Ascending aorta (tissue), 2 donors: ENCODE measurements at regions not wholly inside any gene's neighbourhood (a gene's known extent, or its start where the extent isn't known, plus 50 kb on each side); places are given as distances from the start of the nearest gene placed in this dataset.

Source experiments
- DNase-seq, 2 donors: peaks; one replicate each; pipeline ENCODE4 v3.0.0-alpha.2; 2019; ENCODE audit warnings: low spot score in 2 of 2
- H3K27ac ChIP-seq, 2 donors: fragments of 200-600 bp; sonication (generic); one replicate each; pipeline ENCODE4 v1.5.1; 2016 to 2017; ENCODE audit warnings: mild to moderate bottlenecking in 1 of 2
- H3K27me3 ChIP-seq: fragments of 200-600 bp; sonication (generic); one replicate; pipeline ENCODE4 v1.5.1; 2017
- H3K36me3 ChIP-seq, 2 donors: fragments of 200-600 bp; sonication (generic); one replicate each; pipeline ENCODE4 v1.5.1; 2016
- H3K4me1 ChIP-seq, 2 donors: fragments of 200-600 bp; sonication (generic); one replicate each; pipeline ENCODE4 v1.5.1; 2016 to 2017; ENCODE audit warnings: mild to moderate bottlenecking in 1 of 2
- H3K4me3 ChIP-seq, 2 donors: fragments of 200-600 bp; sonication (generic); one replicate each; pipeline ENCODE4 v1.5.1; 2016 to 2017; ENCODE audit warnings: mild to moderate bottlenecking in 1 of 2
- H3K9me3 ChIP-seq, 2 donors: fragments of 200-600 bp; sonication (generic); one replicate each; pipeline ENCODE4 v1.5.1; 2016
- intact Hi-C: fragments of 100-400 bp; cut with DNase I; formaldehyde crosslinking; loops from one replicate; pipeline ENCODE4 v1.15.1; 2023
- TF ChIP-seq, protein P1 (sequence below), 3 experiments: fragments of 200-600 bp in 2 of 3; fragments of 450-650 bp in 1 of 3; sonication (generic) in 2 of 3; IDR thresholded peaks; one replicate each; pipeline ENCODE4 v1.5.1; 2016 to 2019; ENCODE audit warnings: antibody characterized with exemption in 3 of 3, mild to moderate bottlenecking in 1 of 3, moderate library complexity in 1 of 3

DNA sequence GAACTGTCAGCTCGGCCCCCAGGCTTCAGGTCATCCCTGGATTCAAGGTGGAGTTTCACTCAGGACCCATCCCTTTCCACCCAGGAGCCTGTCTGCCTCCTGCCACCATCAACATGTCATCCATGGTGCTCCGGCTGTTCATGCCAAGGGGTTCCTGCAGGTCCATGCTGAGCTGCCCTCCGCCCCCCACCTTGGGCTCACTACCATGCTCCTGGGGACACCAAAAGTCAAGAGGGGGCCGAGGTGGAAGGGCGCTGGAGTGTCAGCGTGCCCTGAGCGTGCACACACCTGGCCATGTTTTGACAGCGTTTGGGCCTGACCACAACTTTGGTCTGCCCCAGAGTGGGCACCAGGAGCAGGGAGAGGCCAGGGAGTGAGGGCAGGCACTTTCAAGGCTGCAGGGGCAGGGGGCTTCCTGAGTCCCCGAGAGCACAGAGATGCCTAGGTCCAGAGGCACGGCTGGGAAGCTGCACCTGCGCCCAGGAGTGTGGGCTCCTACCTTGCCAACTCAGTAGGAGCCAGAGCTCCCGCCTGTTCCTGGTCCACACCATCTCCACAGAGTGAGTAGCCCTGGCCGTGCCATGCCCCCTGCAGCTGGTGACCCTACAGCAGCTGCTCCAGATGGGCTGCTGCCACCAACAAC lies 639.6 kb upstream of the ZP4 start:
- no peak overlapping the region for H3K4me3 ChIP-seq
- no peak for DNase-seq
- no peaks in the 10 kb centered on the region for H3K9me3 ChIP-seq
- TF ChIP-seq, protein P1, sequence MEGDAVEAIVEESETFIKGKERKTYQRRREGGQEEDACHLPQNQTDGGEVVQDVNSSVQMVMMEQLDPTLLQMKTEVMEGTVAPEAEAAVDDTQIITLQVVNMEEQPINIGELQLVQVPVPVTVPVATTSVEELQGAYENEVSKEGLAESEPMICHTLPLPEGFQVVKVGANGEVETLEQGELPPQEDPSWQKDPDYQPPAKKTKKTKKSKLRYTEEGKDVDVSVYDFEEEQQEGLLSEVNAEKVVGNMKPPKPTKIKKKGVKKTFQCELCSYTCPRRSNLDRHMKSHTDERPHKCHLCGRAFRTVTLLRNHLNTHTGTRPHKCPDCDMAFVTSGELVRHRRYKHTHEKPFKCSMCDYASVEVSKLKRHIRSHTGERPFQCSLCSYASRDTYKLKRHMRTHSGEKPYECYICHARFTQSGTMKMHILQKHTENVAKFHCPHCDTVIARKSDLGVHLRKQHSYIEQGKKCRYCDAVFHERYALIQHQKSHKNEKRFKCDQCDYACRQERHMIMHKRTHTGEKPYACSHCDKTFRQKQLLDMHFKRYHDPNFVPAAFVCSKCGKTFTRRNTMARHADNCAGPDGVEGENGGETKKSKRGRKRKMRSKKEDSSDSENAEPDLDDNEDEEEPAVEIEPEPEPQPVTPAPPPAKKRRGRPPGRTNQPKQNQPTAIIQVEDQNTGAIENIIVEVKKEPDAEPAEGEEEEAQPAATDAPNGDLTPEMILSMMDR (IDR thresholded peaks at IDR 0.05), result no peak
- no peaks in the 10 kb centered on the region for H3K36me3 ChIP-seq
- H3K27me3 ChIP-seq, result no peaks in the 10 kb centered on the region
- intact Hi-C loops, result no loop called here
- H3K27ac ChIP-seq, result no peak overlapping the region
- H3K4me1 ChIP-seq, result no peaks in the 10 kb centered on the region

DNA sequence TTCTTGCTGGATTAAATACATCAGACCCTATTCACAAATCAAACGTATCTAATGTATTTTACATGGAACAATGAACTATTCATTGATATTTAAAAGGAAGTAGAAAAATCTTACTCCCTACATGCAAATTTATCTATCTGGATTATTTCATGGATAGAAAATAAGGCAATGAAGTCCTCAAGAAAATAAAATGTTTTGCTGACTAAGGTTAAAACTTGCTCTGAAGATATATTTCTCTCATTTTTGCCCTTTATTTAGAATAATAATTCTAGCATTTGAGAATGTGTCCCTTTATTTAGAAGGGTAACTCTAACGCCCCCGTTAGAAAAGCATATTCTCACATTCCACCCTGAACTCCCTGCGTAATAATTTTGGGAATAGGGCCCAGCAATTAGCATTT lies 627.0 kb upstream of the ZP4 start:
- H3K4me3 ChIP-seq, result no peak overlapping the region
- H3K27ac ChIP-seq, result no peak overlapping the region
- DNase-seq, result no peak
- H3K36me3 ChIP-seq, result no peaks in the 10 kb centered on the region
- intact Hi-C loops, result no loop called here
- no peaks in the 10 kb centered on the region for H3K27me3 ChIP-seq
- H3K4me1 ChIP-seq, result no peaks in the 10 kb centered on the region
- TF ChIP-seq, protein P1 (IDR thresholded peaks at IDR 0.05), result no peak
- H3K9me3 ChIP-seq, result no peaks in the 10 kb centered on the region

DNA sequence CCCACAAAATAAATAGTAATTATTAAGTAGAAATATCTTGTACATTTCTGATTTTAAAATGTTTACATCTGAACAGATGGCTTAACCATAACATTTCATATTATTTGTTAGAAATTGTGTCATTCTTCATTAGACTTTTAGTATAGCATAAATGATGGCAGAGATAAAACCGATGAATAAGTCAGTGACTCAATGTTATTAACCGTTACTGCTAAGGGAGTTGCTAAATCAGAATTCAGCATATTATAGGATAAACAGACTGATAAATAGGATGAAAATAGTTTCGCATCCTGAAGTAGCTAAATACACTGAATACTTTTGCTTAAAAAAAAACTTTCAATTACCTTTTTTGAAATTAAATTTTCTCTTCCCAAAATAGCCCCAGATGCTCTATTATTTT lies 610.6 kb upstream of the ZP4 start:
- H3K36me3 ChIP-seq, result no peaks in the 10 kb centered on the region
- TF ChIP-seq, protein P1 (IDR thresholded peaks at IDR 0.05), result no peak
- no peaks in the 10 kb centered on the region for H3K9me3 ChIP-seq
- intact Hi-C loops, result no loop called here
- no peak overlapping the region for H3K27ac ChIP-seq
- DNase-seq, result no peak
- H3K4me1 ChIP-seq, result no peaks in the 10 kb centered on the region
- H3K27me3 ChIP-seq, result no peaks in the 10 kb centered on the region
- no peak overlapping the region for H3K4me3 ChIP-seq

DNA sequence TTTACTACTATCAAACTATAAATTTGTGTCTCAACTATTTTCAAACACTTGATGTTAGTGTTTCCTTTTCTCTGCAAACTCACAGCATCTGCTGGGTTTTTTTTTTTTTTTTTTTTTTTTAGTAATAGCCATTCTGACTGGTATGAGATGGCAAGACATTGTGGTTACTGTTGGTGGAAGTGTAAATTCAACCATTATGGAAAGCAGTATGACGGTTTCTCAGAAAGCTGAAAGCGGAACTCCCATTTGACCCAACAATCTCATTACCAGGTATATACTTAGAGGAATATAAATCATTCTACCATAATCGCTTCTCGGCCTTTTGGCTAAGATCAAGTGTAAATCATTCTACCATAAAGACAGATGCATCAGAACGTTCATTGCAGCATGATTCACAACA lies 608.3 kb upstream of the ZP4 start:
- no peaks in the 10 kb centered on the region for H3K36me3 ChIP-seq
- no peak for DNase-seq
- no peak overlapping the region for H3K4me3 ChIP-seq
- no peaks in the 10 kb centered on the region for H3K27me3 ChIP-seq
- intact Hi-C loops, result no loop called here
- no peaks in the 10 kb centered on the region for H3K4me1 ChIP-seq
- H3K27ac ChIP-seq, result no peak overlapping the region
- TF ChIP-seq, protein P1 (IDR thresholded peaks at IDR 0.05), result no peak
- H3K9me3 ChIP-seq, result no peaks in the 10 kb centered on the region

DNA sequence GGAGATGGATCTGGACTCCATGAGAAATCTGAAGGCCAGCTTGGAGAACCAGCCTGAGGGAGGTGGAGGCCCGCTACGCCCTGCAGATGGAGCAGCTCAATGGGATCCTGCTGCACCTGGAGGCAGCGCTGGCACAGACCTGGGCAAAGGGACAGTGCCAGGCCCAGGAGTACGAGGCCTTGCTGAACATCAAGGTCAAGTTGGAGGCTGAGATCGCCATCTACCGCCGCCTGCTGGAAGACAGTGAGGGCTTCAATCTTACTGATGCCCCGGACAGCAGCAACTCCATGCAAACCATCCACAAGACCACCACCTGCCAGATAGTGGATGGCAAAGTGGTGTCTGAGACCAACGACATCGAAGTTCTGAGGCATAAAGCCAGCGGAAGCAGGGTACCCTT lies 601.5 kb upstream of the ZP4 start:
- intact Hi-C loops, result no loop called here
- TF ChIP-seq, protein P1 (IDR thresholded peaks at IDR 0.05), result no peak
- Histone ChIP-seq H3K4me3 (no peak overlapping the region), H3K36me3 (no peaks in the 10 kb centered on the region), H3K4me1 (no peaks in the 10 kb centered on the region), H3K9me3 (no peaks in the 10 kb centered on the region), H3K27ac (no peak overlapping the region), H3K27me3 (no peaks in the 10 kb centered on the region)
- no peak for DNase-seq

DNA sequence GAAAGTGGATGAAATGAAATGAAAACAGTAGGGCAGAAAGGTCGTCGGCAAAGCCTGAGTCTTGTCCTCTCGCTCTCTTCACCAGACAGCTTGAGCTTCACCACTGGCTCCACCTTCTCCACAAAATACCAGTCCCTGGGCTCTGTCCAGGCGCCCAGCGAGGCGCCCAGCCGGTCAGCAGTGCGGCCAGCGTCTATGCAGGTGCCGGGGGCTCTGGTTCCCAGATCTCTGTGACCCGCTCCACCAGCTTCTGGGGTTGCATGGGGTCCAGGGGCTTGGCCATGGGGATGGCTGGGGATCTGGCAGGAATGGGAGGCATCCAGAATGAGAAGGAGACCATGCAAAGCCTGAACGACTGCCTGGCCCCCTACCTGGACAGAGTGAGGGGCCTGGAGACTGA lies 600.5 kb upstream of the ZP4 start:
- H3K9me3 ChIP-seq, result no peaks in the 10 kb centered on the region
- no peak for DNase-seq
- no peak overlapping the region for H3K27ac ChIP-seq
- H3K4me3 ChIP-seq, result no peak overlapping the region
- TF ChIP-seq, protein P1 (IDR thresholded peaks at IDR 0.05), result no peak
- no peaks in the 10 kb centered on the region for H3K36me3 ChIP-seq
- H3K4me1 ChIP-seq, result no peaks in the 10 kb centered on the region
- intact Hi-C loops, result no loop called here
- H3K27me3 ChIP-seq, result no peaks in the 10 kb centered on the region
